Thyroid gland (tissue), 4 donors: ENCODE measurements at regions not wholly inside any gene's neighbourhood (a gene's known extent, or its start where the extent isn't known, plus 50 kb on each side); places are given as distances from the start of the nearest gene placed in this dataset.

ENCODE experiments used
- DNase-seq, 2 donors: peaks; one replicate each; pipeline ENCODE4 v3.0.0-alpha.2; 2019
- H3K27ac ChIP-seq, 3 donors: fragments of 200-600 bp; sonication (generic); 1 replicate in 2 of 3; 2 replicates in 1 of 3; pipeline ENCODE4 v1.5.1; 2016 to 2019; ENCODE audit warnings: mild to moderate bottlenecking in 1 of 3, moderate library complexity in 1 of 3
- H3K27me3 ChIP-seq: fragments of 200-600 bp; sonication (generic); one replicate; pipeline ENCODE4 v1.5.1; 2019
- H3K36me3 ChIP-seq, 2 donors: fragments of 200-600 bp; sonication (generic); one replicate each; pipeline ENCODE4 v1.5.1; 2016 to 2019
- H3K4me1 ChIP-seq, 2 donors: fragments of 200-600 bp; sonication (generic); one replicate each; pipeline ENCODE4 v1.5.1; 2017 to 2019
- H3K4me3 ChIP-seq, 3 donors: fragments of 200-600 bp; sonication (generic); replicated peaks in 1 of 3; 1 replicate in 2 of 3; 2 replicates in 1 of 3; pipeline ENCODE4 v1.5.1; 2016; ENCODE audit warnings: mild to moderate bottlenecking in 1 of 3
- H3K9me3 ChIP-seq: fragments of 200-600 bp; sonication (generic); one replicate; pipeline ENCODE4 v1.5.1; 2017
- POLR2A ChIP-seq, 2 donors: fragments of 450-650 bp; IDR thresholded peaks; one replicate each; pipeline ENCODE4 v1.6.1; 2017; ENCODE audit warnings: antibody characterized with exemption in 2 of 2, mild to moderate bottlenecking in 2 of 2, moderate library complexity in 1 of 2
- WGBS, 2 donors: methylation state at CpG; one replicate each; pipeline ENCODE4 v1.1.5; 2017; 5-methylcytosine and 5-hydroxymethylcytosine counted together
- intact Hi-C: fragments of 100-400 bp; cut with DNase I; formaldehyde crosslinking; loops from one replicate; pipeline ENCODE4 v1.15.1; 2023
- TF ChIP-seq, protein P1 (sequence below), 6 experiments: fragments of 200-600 bp in 3 of 6; fragments of 450-650 bp in 3 of 6; sonication (generic) in 3 of 6; IDR thresholded peaks; one replicate each; pipeline ENCODE4 v1.5.1; 2016 to 2019; ENCODE audit warnings: antibody characterized with exemption in 6 of 6, mild to moderate bottlenecking in 2 of 6, inconsistent platforms in 1 of 6, moderate library complexity in 1 of 6

GRCh38 chr17:71964559-71964958, 156.3 kb upstream of the SOX9 start:
- H3K4me3 ChIP-seq = no peak overlapping the region
- no peak overlapping the region for H3K27ac ChIP-seq
- intact Hi-C loops = no loop called here
- no peak for TF ChIP-seq POLR2A (IDR thresholded peaks at IDR 0.05)
- TF ChIP-seq, protein P1, sequence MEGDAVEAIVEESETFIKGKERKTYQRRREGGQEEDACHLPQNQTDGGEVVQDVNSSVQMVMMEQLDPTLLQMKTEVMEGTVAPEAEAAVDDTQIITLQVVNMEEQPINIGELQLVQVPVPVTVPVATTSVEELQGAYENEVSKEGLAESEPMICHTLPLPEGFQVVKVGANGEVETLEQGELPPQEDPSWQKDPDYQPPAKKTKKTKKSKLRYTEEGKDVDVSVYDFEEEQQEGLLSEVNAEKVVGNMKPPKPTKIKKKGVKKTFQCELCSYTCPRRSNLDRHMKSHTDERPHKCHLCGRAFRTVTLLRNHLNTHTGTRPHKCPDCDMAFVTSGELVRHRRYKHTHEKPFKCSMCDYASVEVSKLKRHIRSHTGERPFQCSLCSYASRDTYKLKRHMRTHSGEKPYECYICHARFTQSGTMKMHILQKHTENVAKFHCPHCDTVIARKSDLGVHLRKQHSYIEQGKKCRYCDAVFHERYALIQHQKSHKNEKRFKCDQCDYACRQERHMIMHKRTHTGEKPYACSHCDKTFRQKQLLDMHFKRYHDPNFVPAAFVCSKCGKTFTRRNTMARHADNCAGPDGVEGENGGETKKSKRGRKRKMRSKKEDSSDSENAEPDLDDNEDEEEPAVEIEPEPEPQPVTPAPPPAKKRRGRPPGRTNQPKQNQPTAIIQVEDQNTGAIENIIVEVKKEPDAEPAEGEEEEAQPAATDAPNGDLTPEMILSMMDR (IDR thresholded peaks at IDR 0.05) = no peak
- H3K4me1 ChIP-seq = peaks cover 0 to 10% of the 10 kb centered on the region in 2 donors
- no peaks in the 10 kb centered on the region for H3K27me3 ChIP-seq
- 84 to 89% methylated on average over 2 of the region's 2 CpGs for WGBS, 2 donors
- H3K9me3 ChIP-seq = no peaks in the 10 kb centered on the region
- no peak for DNase-seq
- H3K36me3 ChIP-seq = no peaks in the 10 kb centered on the region

GRCh38 chr17:71966055-71966454, 154.8 kb upstream of the SOX9 start:
- 65 to 69% methylated on average over 6 of the region's 6 CpGs for WGBS, 2 donors

DNA sequence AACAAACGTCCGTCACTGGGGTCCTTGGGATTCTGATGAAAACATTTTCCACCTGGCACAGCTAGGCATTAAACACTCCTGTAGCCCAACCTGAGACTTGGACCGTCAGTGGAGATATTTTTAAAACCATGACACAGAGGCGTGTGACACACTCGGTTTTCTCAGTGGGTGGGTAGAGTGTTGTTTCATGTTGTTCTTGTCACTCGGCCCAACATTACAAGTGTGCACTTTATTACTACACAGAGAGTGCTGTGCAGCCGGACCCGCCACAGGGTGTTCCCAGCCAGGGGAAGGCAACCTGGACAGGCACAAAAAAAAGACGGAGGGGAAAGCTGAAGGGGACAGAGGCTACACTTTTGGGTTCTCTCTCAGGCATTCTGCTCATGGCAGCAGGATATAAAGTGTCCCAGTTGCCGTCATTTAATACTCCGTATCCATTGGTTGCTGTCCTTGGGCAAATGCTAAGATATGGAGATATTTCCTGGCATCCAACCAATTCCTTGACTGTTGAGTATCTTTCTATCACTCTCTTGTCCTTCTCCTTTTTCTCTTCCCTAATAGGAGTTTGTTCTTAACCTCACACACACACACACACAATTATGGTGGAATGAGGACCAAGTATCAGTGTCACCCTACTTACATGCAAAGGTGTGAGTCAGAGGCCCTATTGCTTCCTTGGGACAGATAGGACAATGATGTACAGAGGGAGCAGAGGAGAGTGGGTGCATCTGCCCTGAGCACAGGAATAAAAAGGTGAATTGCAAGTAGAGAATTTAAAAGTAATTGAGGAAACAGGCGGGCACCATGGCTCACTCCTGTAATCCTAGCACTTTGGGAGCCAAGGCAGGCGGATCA, 154.1 kb upstream of the SOX9 start:
- no peak overlapping the region for H3K27ac ChIP-seq
- H3K27me3 ChIP-seq = no peaks in the 10 kb centered on the region
- WGBS, 2 donors = 52 to 57% methylated on average over 11 to 13 of the region's 13 CpGs
- no peaks in the 10 kb centered on the region for H3K36me3 ChIP-seq
- peaks cover 0 to 10% of the 10 kb centered on the region in 2 donors for H3K4me1 ChIP-seq
- intact Hi-C loops = no loop called here
- H3K9me3 ChIP-seq = no peaks in the 10 kb centered on the region
- TF ChIP-seq, protein P1 (IDR thresholded peaks at IDR 0.05) = no peak
- TF ChIP-seq POLR2A (IDR thresholded peaks at IDR 0.05) = no peak
- DNase-seq = peak; percentile 61 to 67
- no peak overlapping the region for H3K4me3 ChIP-seq

More at GRCh38 chr17:71966055-71966454, 154.8 kb upstream of the SOX9 start:
- TF ChIP-seq, protein P1 (IDR thresholded peaks at IDR 0.05) = no peak
- TF ChIP-seq POLR2A (IDR thresholded peaks at IDR 0.05) = no peak
- DNase-seq = no peak
- H3K36me3 ChIP-seq = no peaks in the 10 kb centered on the region
- H3K4me3 ChIP-seq = no peak overlapping the region
- H3K4me1 ChIP-seq = peaks cover 0 to 10% of the 10 kb centered on the region in 2 donors
- intact Hi-C loops = no loop called here
- no peak overlapping the region for H3K27ac ChIP-seq
- H3K27me3 ChIP-seq = no peaks in the 10 kb centered on the region
- no peaks in the 10 kb centered on the region for H3K9me3 ChIP-seq

- Histone ChIP-seq H3K9me3 (no peaks in the 10 kb centered on the region), H3K4me1 (peaks cover 0 to 10% of the 10 kb centered on the region in 2 donors), H3K27me3 (no peaks in the 10 kb centered on the region), H3K4me3 (no peak overlapping the region), H3K36me3 (no peaks in the 10 kb centered on the region), H3K27ac (no peak overlapping the region)
- no peak for TF ChIP-seq POLR2A (IDR thresholded peaks at IDR 0.05)
- TF ChIP-seq, protein P1 (IDR thresholded peaks at IDR 0.05) = no peak
- DNase-seq = no peak
- intact Hi-C loops = no loop called here
Measured at GRCh38 chr17:71969500-71969899, 151.3 kb upstream of the SOX9 start.

- intact Hi-C loops = no loop called here
- WGBS, 2 donors = 74 to 87% methylated on average over 1 of the region's 1 CpG
- no peak for TF ChIP-seq POLR2A (IDR thresholded peaks at IDR 0.05)
- TF ChIP-seq, protein P1 (IDR thresholded peaks at IDR 0.05) = no peak
- H3K27ac ChIP-seq = no peak overlapping the region
- no peak overlapping the region for H3K4me3 ChIP-seq
- no peak for DNase-seq
- H3K27me3 ChIP-seq = no peaks in the 10 kb centered on the region
- peaks cover 0 to 10% of the 10 kb centered on the region in 2 donors for H3K4me1 ChIP-seq
- no peaks in the 10 kb centered on the region for H3K9me3 ChIP-seq
- no peaks in the 10 kb centered on the region for H3K36me3 ChIP-seq
Measured at GRCh38 chr17:71970312-71970711, 150.5 kb upstream of the SOX9 start.
